ENCODE measurements at regions not wholly inside any gene's neighbourhood (a gene's known extent, or its start where the extent isn't known, plus 50 kb on each side); places are given as distances from the start of the nearest gene placed in this dataset.

GRCh38 chr3:64867224-64867623, 179.4 kb upstream of the ADAMTS9 start:
- TF ChIP-seq CTCF (conservative IDR thresholded peaks at IDR 0.05; ENCODE audit: low read depth, low read length): no peak
- no peak overlapping the region for H3K4me3 ChIP-seq (ENCODE audit: low read depth, low read length)
- no peak for DNase-seq (ENCODE audit: low read depth)

- H3K4me3 ChIP-seq (ENCODE audit: low read depth, low read length): no peak overlapping the region
- no peak for DNase-seq (ENCODE audit: low read depth)
- TF ChIP-seq CTCF (conservative IDR thresholded peaks at IDR 0.05; ENCODE audit: low read depth, low read length): no peak
These were observed 178.2 kb upstream of the ADAMTS9 start for GRCh38 chr3:64865839-64866570.

- DNase-seq (ENCODE audit: low read depth): no peak
- no peak for TF ChIP-seq CTCF (conservative IDR thresholded peaks at IDR 0.05; ENCODE audit: low read depth, low read length)
- H3K4me3 ChIP-seq (ENCODE audit: low read depth, low read length): no peak overlapping the region
These were observed 175.7 kb upstream of the ADAMTS9 start for GRCh38 chr3:64863226-64864212.

GRCh38 chr3:64861684-64862083, 173.9 kb upstream of the ADAMTS9 start:
- no peak for TF ChIP-seq CTCF (conservative IDR thresholded peaks at IDR 0.05; ENCODE audit: low read depth, low read length)
- DNase-seq (ENCODE audit: low read depth): no peak
- no peak overlapping the region for H3K4me3 ChIP-seq (ENCODE audit: low read depth, low read length)

GRCh38 chr3:64860536-64860870, 172.7 kb upstream of the ADAMTS9 start:
- DNase-seq (ENCODE audit: low read depth): no peak
- H3K4me3 ChIP-seq (ENCODE audit: low read depth, low read length): no peak overlapping the region
- TF ChIP-seq CTCF (conservative IDR thresholded peaks at IDR 0.05; ENCODE audit: low read depth, low read length): no peak

- no peak for DNase-seq (ENCODE audit: low read depth)
- no peak overlapping the region for H3K4me3 ChIP-seq (ENCODE audit: low read depth, low read length)
- no peak for TF ChIP-seq CTCF (conservative IDR thresholded peaks at IDR 0.05; ENCODE audit: low read depth, low read length)
These were observed 172.1 kb upstream of the ADAMTS9 start for GRCh38 chr3:64859625-64860535.
